Right hindlimb (tissue), 1 donor: ENCODE measurements at regions not wholly inside any gene's neighbourhood (a gene's known extent, or its start where the extent isn't known, plus 50 kb on each side); places are given as distances from the start of the nearest gene placed in this dataset.

Experiments used
- DNase-seq: peaks from one replicate; pipeline ENCODE4 v3.0.0-alpha.2; 2018

GRCh38 chr10:128866551-128866950, 600.5 kb upstream of the MGMT start:
- peak; percentile 15 for DNase-seq

GRCh38 chr10:128867210-128867609, 599.8 kb upstream of the MGMT start:
- DNase-seq = peak; percentile 19

GRCh38 chr10:128867819-128868218, 599.2 kb upstream of the MGMT start:
- peak; percentile 6 for DNase-seq

- DNase-seq = peak; percentile 15
Observed at GRCh38 chr10:128868481-128868880, 598.6 kb upstream of the MGMT start.

GRCh38 chr10:128869101-128869749, 597.8 kb upstream of the MGMT start:
- peak; percentile 20 for DNase-seq

GRCh38 chr10:128870830-128871597, 596.0 kb upstream of the MGMT start:
- peak; percentile 7 for DNase-seq

- DNase-seq = peak; percentile 3
Observed at GRCh38 chr10:128871671-128872231, 595.3 kb upstream of the MGMT start.

GRCh38 chr10:128873411-128874054, 593.5 kb upstream of the MGMT start:
- DNase-seq = peak; percentile 4

GRCh38 chr10:128874331-128874730, 592.7 kb upstream of the MGMT start:
- no peak for DNase-seq

GRCh38 chr10:128875030-128875744, 591.9 kb upstream of the MGMT start:
- DNase-seq = peak; percentile 13

- DNase-seq = peak; percentile 55
Observed at GRCh38 chr10:128875956-128876736, 590.9 kb upstream of the MGMT start.

- peak; percentile 2 for DNase-seq
Observed at GRCh38 chr10:128877141-128877540, 589.9 kb upstream of the MGMT start.

- DNase-seq = peak; percentile 2
Observed at GRCh38 chr10:128877936-128878335, 589.1 kb upstream of the MGMT start.

GRCh38 chr10:128879030-128879429, 588.0 kb upstream of the MGMT start:
- DNase-seq = no peak

- DNase-seq = peak; percentile 28
Observed at GRCh38 chr10:128879441-128880140, 587.5 kb upstream of the MGMT start.

GRCh38 chr10:128880159-128880725, 586.8 kb upstream of the MGMT start:
- peak; percentile 34 for DNase-seq

- peak; percentile 11 for DNase-seq
Observed at GRCh38 chr10:128881086-128881485, 586.0 kb upstream of the MGMT start.

GRCh38 chr10:128883231-128884032, 583.6 kb upstream of the MGMT start:
- DNase-seq = peak; percentile 82

- no peak for DNase-seq
Observed at GRCh38 chr10:128884033-128884425, 583.0 kb upstream of the MGMT start.

- peak; percentile 1 for DNase-seq
Observed at GRCh38 chr10:128884496-128885072, 582.5 kb upstream of the MGMT start.
